Upper lobe of right lung (tissue), 1 donor: ENCODE measurements at regions not wholly inside any gene's neighbourhood (a gene's known extent, or its start where the extent isn't known, plus 50 kb on each side); places are given as distances from the start of the nearest gene placed in this dataset.

ENCODE experiments used
- ATAC-seq: fragments of 200-7000 bp; cut with Tn5 transposase; one replicate; pipeline ENCODE4 v1.9.1; 2020; ENCODE audit warnings: mild to moderate bottlenecking, moderate library complexity
- DNase-seq: peaks from one replicate; pipeline ENCODE4 v3.0.0-alpha.2; 2020
- H3K27ac ChIP-seq: fragments of 200-600 bp; one replicate; pipeline ENCODE4 v1.8.0; 2022
- H3K27me3 ChIP-seq: fragments of 200-600 bp; one replicate; pipeline ENCODE4 v1.8.0; 2022; ENCODE audit warnings: mild to moderate bottlenecking
- H3K36me3 ChIP-seq: fragments of 200-600 bp; one replicate; pipeline ENCODE4 v1.8.0; 2022
- H3K4me1 ChIP-seq: fragments of 200-600 bp; one replicate; pipeline ENCODE4 v1.8.0; 2022
- H3K4me3 ChIP-seq: fragments of 200-600 bp; one replicate; pipeline ENCODE4 v1.8.0; 2022; ENCODE audit warnings: mild to moderate bottlenecking
- H3K9me3 ChIP-seq: fragments of 200-600 bp; one replicate; pipeline ENCODE4 v1.8.0; 2022
- intact Hi-C: fragments of 100-400 bp; cut with DNase I; formaldehyde crosslinking; loops from one replicate; pipeline ENCODE4 v1.11.0; 2022
- TF ChIP-seq, protein P1 (sequence below): fragments of 200-600 bp; IDR thresholded peaks from one replicate; pipeline ENCODE4 v1.8.0; 2022; ENCODE audit warnings: antibody characterized with exemption
- donor health status: DM: no; HTN: yes; CAD: no; lungs with severe emphysema.

DNA sequence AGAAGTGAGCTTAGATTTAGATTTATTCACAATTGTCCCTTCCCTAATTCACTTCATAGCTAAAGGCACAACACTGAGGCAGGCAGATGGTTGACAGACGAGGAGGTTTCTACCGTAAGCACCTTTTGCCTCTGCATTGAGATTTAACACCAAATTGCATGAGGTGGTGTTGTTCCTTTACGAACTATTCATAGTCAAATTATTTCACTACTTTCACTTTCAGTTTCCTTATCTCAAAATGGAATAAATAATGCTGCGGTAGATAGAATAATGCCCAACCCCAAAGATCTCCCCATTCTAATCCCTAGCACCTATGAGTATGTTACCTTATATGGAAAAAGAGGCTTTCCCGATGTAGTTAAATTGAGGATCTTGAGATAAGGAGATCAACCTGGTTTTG, 58.9 kb upstream of the LINC00305 start:
- Histone ChIP-seq H3K4me3 (peak overlapping the region; percentile 36), H3K4me1 (no peaks in the 10 kb centered on the region), H3K27me3 (no peaks in the 10 kb centered on the region), H3K27ac (no peak overlapping the region), H3K36me3 (no peaks in the 10 kb centered on the region), H3K9me3 (no peaks in the 10 kb centered on the region)
- TF ChIP-seq, protein P1, sequence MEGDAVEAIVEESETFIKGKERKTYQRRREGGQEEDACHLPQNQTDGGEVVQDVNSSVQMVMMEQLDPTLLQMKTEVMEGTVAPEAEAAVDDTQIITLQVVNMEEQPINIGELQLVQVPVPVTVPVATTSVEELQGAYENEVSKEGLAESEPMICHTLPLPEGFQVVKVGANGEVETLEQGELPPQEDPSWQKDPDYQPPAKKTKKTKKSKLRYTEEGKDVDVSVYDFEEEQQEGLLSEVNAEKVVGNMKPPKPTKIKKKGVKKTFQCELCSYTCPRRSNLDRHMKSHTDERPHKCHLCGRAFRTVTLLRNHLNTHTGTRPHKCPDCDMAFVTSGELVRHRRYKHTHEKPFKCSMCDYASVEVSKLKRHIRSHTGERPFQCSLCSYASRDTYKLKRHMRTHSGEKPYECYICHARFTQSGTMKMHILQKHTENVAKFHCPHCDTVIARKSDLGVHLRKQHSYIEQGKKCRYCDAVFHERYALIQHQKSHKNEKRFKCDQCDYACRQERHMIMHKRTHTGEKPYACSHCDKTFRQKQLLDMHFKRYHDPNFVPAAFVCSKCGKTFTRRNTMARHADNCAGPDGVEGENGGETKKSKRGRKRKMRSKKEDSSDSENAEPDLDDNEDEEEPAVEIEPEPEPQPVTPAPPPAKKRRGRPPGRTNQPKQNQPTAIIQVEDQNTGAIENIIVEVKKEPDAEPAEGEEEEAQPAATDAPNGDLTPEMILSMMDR: no peak
- ATAC-seq (no peak), DNase-seq (no peak)
- intact Hi-C loops: no loop called here

DNA sequence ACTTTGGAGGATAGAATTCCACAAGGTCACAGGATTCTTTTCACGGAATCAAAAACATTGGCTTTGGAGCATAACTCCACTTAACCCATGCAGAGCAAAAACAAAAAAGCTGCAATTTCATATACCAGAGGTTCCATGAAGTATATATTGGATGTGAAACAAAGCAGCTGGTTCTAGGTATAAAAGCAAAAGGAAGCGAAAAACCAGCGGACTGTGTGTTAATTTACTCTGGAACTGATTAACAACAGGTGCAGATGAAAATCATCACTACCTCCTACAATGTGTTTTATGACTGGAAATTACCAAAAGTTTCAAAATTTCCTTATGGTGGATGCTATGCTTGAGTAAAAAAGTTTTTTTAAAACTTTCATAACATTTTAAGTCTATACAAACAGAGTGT, 54.4 kb upstream of the LINC00305 start:
- intact Hi-C loops: no loop called here

DNA sequence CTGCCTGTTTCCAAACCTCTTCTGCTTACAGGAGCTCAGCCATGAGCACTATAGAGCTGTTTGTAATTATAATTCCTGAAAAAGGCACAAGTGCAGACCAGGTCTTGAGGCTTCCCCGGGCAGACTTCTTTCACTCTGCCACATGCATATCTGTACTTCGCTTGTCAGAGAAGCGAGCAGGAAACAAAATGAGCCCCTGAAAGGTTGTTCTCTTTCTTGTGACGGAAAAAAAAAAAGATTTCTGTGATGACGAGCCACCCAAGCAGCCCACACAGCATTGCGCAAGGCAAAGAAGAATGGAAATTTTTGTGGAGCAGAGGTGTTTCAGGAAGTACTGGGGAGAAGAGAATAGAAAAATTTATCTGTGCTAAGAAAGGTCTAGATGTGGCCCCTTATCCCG, 54.0 kb upstream of the LINC00305 start:
- H3K36me3 ChIP-seq: no peaks in the 10 kb centered on the region
- H3K4me3 ChIP-seq: no peak overlapping the region
- no peak for DNase-seq
- TF ChIP-seq, protein P1: no peak
- no peaks in the 10 kb centered on the region for H3K9me3 ChIP-seq
- no peak for ATAC-seq
- intact Hi-C loops: no loop called here
- no peaks in the 10 kb centered on the region for H3K4me1 ChIP-seq
- no peaks in the 10 kb centered on the region for H3K27me3 ChIP-seq
- H3K27ac ChIP-seq: no peak overlapping the region

More for the DNA sequence above, 54.4 kb upstream of the LINC00305 start:
- Histone ChIP-seq H3K27ac (no peak overlapping the region), H3K4me3 (no peak overlapping the region), H3K36me3 (no peaks in the 10 kb centered on the region), H3K27me3 (no peaks in the 10 kb centered on the region), H3K9me3 (no peaks in the 10 kb centered on the region), H3K4me1 (no peaks in the 10 kb centered on the region)
- TF ChIP-seq, protein P1: no peak
- ATAC-seq (no peak), DNase-seq (no peak)

DNA sequence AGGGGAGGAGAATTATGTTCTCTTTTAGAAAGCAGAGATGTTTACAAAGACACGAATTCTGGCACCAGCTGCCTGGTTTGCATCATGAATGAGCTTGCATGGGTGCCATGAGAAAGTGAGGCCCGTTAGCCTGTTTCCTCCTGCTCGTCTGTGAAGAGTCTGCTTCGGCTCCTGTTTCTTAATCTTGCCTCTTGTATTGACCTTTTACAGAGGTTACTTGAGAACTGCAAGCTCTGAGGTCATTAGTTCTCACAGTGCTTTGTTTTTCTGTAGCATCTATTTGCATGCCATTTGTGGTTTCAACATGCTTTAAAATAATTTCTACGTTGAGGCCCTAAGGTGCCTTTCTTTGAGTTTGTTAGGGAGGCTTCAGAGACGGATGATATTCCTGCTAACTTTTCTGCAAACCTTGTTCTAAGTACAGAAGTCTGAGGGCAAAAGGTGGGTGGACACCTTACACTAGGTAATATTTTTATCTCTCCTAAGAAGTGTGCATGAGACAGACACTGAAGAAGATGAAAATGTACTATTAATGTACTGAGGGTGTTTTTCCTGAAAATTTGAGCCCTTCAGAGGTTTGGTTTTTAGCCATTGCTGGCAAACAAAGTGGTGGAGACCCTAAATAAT, 53.4 kb upstream of the LINC00305 start:
- TF ChIP-seq, protein P1: no peak
- no peak for DNase-seq
- no peaks in the 10 kb centered on the region for H3K4me1 ChIP-seq
- no peak overlapping the region for H3K4me3 ChIP-seq
- H3K27ac ChIP-seq: no peak overlapping the region
- ATAC-seq: no peak
- no peaks in the 10 kb centered on the region for H3K9me3 ChIP-seq
- no peaks in the 10 kb centered on the region for H3K36me3 ChIP-seq
- intact Hi-C loops: no loop called here
- H3K27me3 ChIP-seq: no peaks in the 10 kb centered on the region

DNA sequence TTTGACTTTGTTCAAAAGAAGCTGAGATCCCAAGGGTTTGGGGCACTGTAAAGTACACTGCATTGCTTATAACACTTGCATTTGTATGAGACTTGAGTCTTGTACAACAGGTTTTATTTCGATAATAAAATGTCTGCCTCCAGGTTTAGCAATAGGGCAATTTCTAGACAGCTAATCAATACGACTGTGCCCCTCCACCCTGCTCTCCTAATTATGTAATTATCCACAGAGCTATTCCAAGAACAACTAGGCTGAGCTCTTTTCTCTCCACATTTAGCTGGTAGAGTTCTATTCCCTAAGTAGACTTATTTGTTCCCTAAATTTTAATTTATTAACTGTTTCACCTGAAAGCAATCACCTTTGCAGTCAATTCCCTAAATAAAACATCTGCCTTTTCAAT, 52.9 kb upstream of the LINC00305 start:
- Histone ChIP-seq H3K27me3 (no peaks in the 10 kb centered on the region), H3K9me3 (no peaks in the 10 kb centered on the region), H3K4me3 (no peak overlapping the region), H3K4me1 (no peaks in the 10 kb centered on the region), H3K27ac (no peak overlapping the region), H3K36me3 (no peaks in the 10 kb centered on the region)
- DNase-seq: no peak
- ATAC-seq: no peak
- TF ChIP-seq, protein P1: no peak
- intact Hi-C loops: no loop called here

DNA sequence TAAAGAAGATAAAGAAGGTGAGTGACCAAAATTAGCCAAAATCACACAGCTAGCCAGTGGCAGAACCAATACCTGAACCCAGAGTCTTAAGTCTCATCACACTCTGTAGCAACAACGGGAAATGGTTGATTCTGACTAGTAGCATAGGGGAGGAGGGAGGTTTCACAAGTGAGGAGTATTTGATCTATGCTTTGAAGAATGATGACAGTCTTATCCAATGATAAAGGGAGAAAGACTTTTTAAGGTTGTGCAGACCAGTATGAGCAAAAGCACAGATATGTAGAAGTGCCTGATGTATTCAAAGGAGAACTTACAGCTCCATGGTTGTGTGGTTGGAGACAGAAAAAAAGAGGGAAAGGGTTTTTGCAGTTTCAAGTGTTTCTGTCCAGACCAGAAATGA, 50.7 kb upstream of the LINC00305 start:
- intact Hi-C loops: no loop called here
- Histone ChIP-seq H3K36me3 (no peaks in the 10 kb centered on the region), H3K27me3 (no peaks in the 10 kb centered on the region), H3K4me1 (no peaks in the 10 kb centered on the region), H3K27ac (no peak overlapping the region), H3K9me3 (no peaks in the 10 kb centered on the region), H3K4me3 (no peak overlapping the region)
- no peak for ATAC-seq
- DNase-seq: no peak
- TF ChIP-seq, protein P1: no peak
